ENCODE measurements at regions not wholly inside any gene's neighbourhood (a gene's known extent, or its start where the extent isn't known, plus 50 kb on each side); places are given as distances from the start of the nearest gene placed in this dataset.

- Histone ChIP-seq H2AK5ac (ENCODE audit: low read depth, low read length) (no peak overlapping the region), H4K8ac (ENCODE audit: low read depth, low read length) (no peak overlapping the region), H3K4me3 (ENCODE audit: low read length in 2 of 2) (no peak overlapping the region), H2BK5ac (ENCODE audit: low read length) (no peak overlapping the region), H2BK120ac (ENCODE audit: low read depth, low read length) (no peak overlapping the region), H2AFZ (ENCODE audit: low read length) (no peak overlapping the region), H3K9me3 (replicated peaks in 1 of 2; ENCODE audit: control insufficient read depth in 2 of 2, insufficient read depth in 1 of 2, low read depth in 1 of 2, low read length in 2 of 2) (no peaks in the 10 kb centered on the region), H3K27me3 (ENCODE audit: control insufficient read depth in 3 of 3, insufficient read depth in 3 of 3, low read depth in 1 of 3, low read length in 3 of 3) (no peaks in the 10 kb centered on the region), H3K9ac (ENCODE audit: low read depth, low read length, poor library complexity) (no peak overlapping the region), H3K4me2 (ENCODE audit: insufficient read depth, low read length, poor library complexity, severe bottlenecking) (no peak overlapping the region), H3K27ac (replicated peaks; ENCODE audit: low read length) (no peak overlapping the region), H3K4ac (ENCODE audit: low read length) (no peak overlapping the region), H3K18ac (ENCODE audit: low read length) (no peak overlapping the region), H2BK12ac (ENCODE audit: low read length) (no peak overlapping the region), H3K23ac (ENCODE audit: low read depth, low read length, poor library complexity) (no peak overlapping the region), H4K91ac (ENCODE audit: low read depth, low read length, poor library complexity) (no peak overlapping the region), H3K79me1 (ENCODE audit: low read depth, low read length) (no peaks in the 10 kb centered on the region), H2BK15ac (ENCODE audit: low read length) (no peak overlapping the region), H3K14ac (ENCODE audit: low read length) (no peak overlapping the region), H3K36me3 (replicated peaks in 1 of 2; ENCODE audit: control insufficient read depth in 2 of 2, insufficient read depth in 2 of 2, low read length in 2 of 2) (no peaks in the 10 kb centered on the region), H3K4me1 (ENCODE audit: control insufficient read depth in 2 of 2, insufficient read depth in 1 of 2, low read depth in 1 of 2, low read length in 2 of 2) (no peaks in the 10 kb centered on the region)
- no peak for DNase-seq (ENCODE audit: low spot score)
- no CpG with 5 or more reads among the region's 1 CpG for WGBS, 2 donors (ENCODE audit: extremely low coverage in 2 of 2, insufficient read length in 2 of 2, insufficient replicate concordance in 1 of 2)
Measured at GRCh38 chr18:40355726-40356125, 1599.3 kb upstream of the PIK3C3 start.

GRCh38 chr18:40348196-40348595, 1606.8 kb upstream of the PIK3C3 start:
- Histone ChIP-seq H3K9ac (ENCODE audit: low read depth, low read length, poor library complexity) (no peak overlapping the region), H3K4me2 (ENCODE audit: insufficient read depth, low read length, poor library complexity, severe bottlenecking) (no peak overlapping the region), H3K27me3 (ENCODE audit: control insufficient read depth in 3 of 3, insufficient read depth in 3 of 3, low read depth in 1 of 3, low read length in 3 of 3) (no peaks in the 10 kb centered on the region), H3K9me3 (replicated peaks in 1 of 2; ENCODE audit: control insufficient read depth in 2 of 2, insufficient read depth in 1 of 2, low read depth in 1 of 2, low read length in 2 of 2) (no peaks in the 10 kb centered on the region), H2BK15ac (ENCODE audit: low read length) (no peak overlapping the region), H4K8ac (ENCODE audit: low read depth, low read length) (no peak overlapping the region), H2BK12ac (ENCODE audit: low read length) (no peak overlapping the region), H3K14ac (ENCODE audit: low read length) (no peak overlapping the region), H3K79me1 (ENCODE audit: low read depth, low read length) (no peaks in the 10 kb centered on the region), H2BK120ac (ENCODE audit: low read depth, low read length) (no peak overlapping the region), H3K18ac (ENCODE audit: low read length) (no peak overlapping the region), H3K36me3 (replicated peaks in 1 of 2; ENCODE audit: control insufficient read depth in 2 of 2, insufficient read depth in 2 of 2, low read length in 2 of 2) (no peaks in the 10 kb centered on the region), H2BK5ac (ENCODE audit: low read length) (no peak overlapping the region), H2AFZ (ENCODE audit: low read length) (no peak overlapping the region), H3K4me1 (ENCODE audit: control insufficient read depth in 2 of 2, insufficient read depth in 1 of 2, low read depth in 1 of 2, low read length in 2 of 2) (no peaks in the 10 kb centered on the region), H3K23ac (ENCODE audit: low read depth, low read length, poor library complexity) (no peak overlapping the region), H3K4ac (ENCODE audit: low read length) (no peak overlapping the region), H3K4me3 (ENCODE audit: low read length in 2 of 2) (no peak overlapping the region), H2AK5ac (ENCODE audit: low read depth, low read length) (no peak overlapping the region), H3K27ac (replicated peaks; ENCODE audit: low read length) (no peak overlapping the region), H4K91ac (ENCODE audit: low read depth, low read length, poor library complexity) (no peak overlapping the region)
- no CpG with 5 or more reads among the region's 1 CpG for WGBS, 2 donors (ENCODE audit: extremely low coverage in 2 of 2, insufficient read length in 2 of 2, insufficient replicate concordance in 1 of 2)
- DNase-seq (ENCODE audit: low spot score): no peak

- H3K27me3 ChIP-seq (ENCODE audit: control insufficient read depth in 3 of 3, insufficient read depth in 3 of 3, low read depth in 1 of 3, low read length in 3 of 3): no peaks in the 10 kb centered on the region
- no peak overlapping the region for H2BK15ac ChIP-seq (ENCODE audit: low read length)
- H3K4me2 ChIP-seq (ENCODE audit: insufficient read depth, low read length, poor library complexity, severe bottlenecking): no peak overlapping the region
- H2BK12ac ChIP-seq (ENCODE audit: low read length): no peak overlapping the region
- no peaks in the 10 kb centered on the region for H3K36me3 ChIP-seq (replicated peaks in 1 of 2; ENCODE audit: control insufficient read depth in 2 of 2, insufficient read depth in 2 of 2, low read length in 2 of 2)
- no peak overlapping the region for H3K23ac ChIP-seq (ENCODE audit: low read depth, low read length, poor library complexity)
- H3K4me3 ChIP-seq (ENCODE audit: low read length in 2 of 2): no peak overlapping the region
- no CpG with 5 or more reads among the region's 5 CpGs for WGBS, 2 donors (ENCODE audit: extremely low coverage in 2 of 2, insufficient read length in 2 of 2, insufficient replicate concordance in 1 of 2)
- no peak overlapping the region for H3K27ac ChIP-seq (replicated peaks; ENCODE audit: low read length)
- no peaks in the 10 kb centered on the region for H3K79me1 ChIP-seq (ENCODE audit: low read depth, low read length)
- no peak overlapping the region for H2BK120ac ChIP-seq (ENCODE audit: low read depth, low read length)
- no peak overlapping the region for H2AFZ ChIP-seq (ENCODE audit: low read length)
- H3K9ac ChIP-seq (ENCODE audit: low read depth, low read length, poor library complexity): no peak overlapping the region
- H4K8ac ChIP-seq (ENCODE audit: low read depth, low read length): no peak overlapping the region
- H3K9me3 ChIP-seq (replicated peaks in 1 of 2; ENCODE audit: control insufficient read depth in 2 of 2, insufficient read depth in 1 of 2, low read depth in 1 of 2, low read length in 2 of 2): no peaks in the 10 kb centered on the region
- no peak overlapping the region for H3K14ac ChIP-seq (ENCODE audit: low read length)
- no peak overlapping the region for H3K18ac ChIP-seq (ENCODE audit: low read length)
- H3K4ac ChIP-seq (ENCODE audit: low read length): no peak overlapping the region
- no peak overlapping the region for H2BK5ac ChIP-seq (ENCODE audit: low read length)
- no peak overlapping the region for H2AK5ac ChIP-seq (ENCODE audit: low read depth, low read length)
- H3K4me1 ChIP-seq (ENCODE audit: control insufficient read depth in 2 of 2, insufficient read depth in 1 of 2, low read depth in 1 of 2, low read length in 2 of 2): no peaks in the 10 kb centered on the region
- no peak for DNase-seq (ENCODE audit: low spot score)
- H4K91ac ChIP-seq (ENCODE audit: low read depth, low read length, poor library complexity): no peak overlapping the region
Measured at GRCh38 chr18:40347261-40347660, 1607.8 kb upstream of the PIK3C3 start.

GRCh38 chr18:40346146-40346545, 1608.9 kb upstream of the PIK3C3 start:
- no peak overlapping the region for H2BK5ac ChIP-seq (ENCODE audit: low read length)
- H3K9me3 ChIP-seq (replicated peaks in 1 of 2; ENCODE audit: control insufficient read depth in 2 of 2, insufficient read depth in 1 of 2, low read depth in 1 of 2, low read length in 2 of 2): no peaks in the 10 kb centered on the region
- no peak overlapping the region for H4K8ac ChIP-seq (ENCODE audit: low read depth, low read length)
- H3K18ac ChIP-seq (ENCODE audit: low read length): no peak overlapping the region
- H3K79me1 ChIP-seq (ENCODE audit: low read depth, low read length): no peaks in the 10 kb centered on the region
- H3K14ac ChIP-seq (ENCODE audit: low read length): no peak overlapping the region
- no peak overlapping the region for H3K23ac ChIP-seq (ENCODE audit: low read depth, low read length, poor library complexity)
- no peaks in the 10 kb centered on the region for H3K27me3 ChIP-seq (ENCODE audit: control insufficient read depth in 3 of 3, insufficient read depth in 3 of 3, low read depth in 1 of 3, low read length in 3 of 3)
- H3K9ac ChIP-seq (ENCODE audit: low read depth, low read length, poor library complexity): no peak overlapping the region
- H3K36me3 ChIP-seq (replicated peaks in 1 of 2; ENCODE audit: control insufficient read depth in 2 of 2, insufficient read depth in 2 of 2, low read length in 2 of 2): no peaks in the 10 kb centered on the region
- no peak overlapping the region for H2BK12ac ChIP-seq (ENCODE audit: low read length)
- no peak overlapping the region for H2AK5ac ChIP-seq (ENCODE audit: low read depth, low read length)
- H2BK120ac ChIP-seq (ENCODE audit: low read depth, low read length): no peak overlapping the region
- no peak overlapping the region for H2AFZ ChIP-seq (ENCODE audit: low read length)
- H3K27ac ChIP-seq (replicated peaks; ENCODE audit: low read length): no peak overlapping the region
- H3K4me3 ChIP-seq (ENCODE audit: low read length in 2 of 2): no peak overlapping the region
- H3K4me1 ChIP-seq (ENCODE audit: control insufficient read depth in 2 of 2, insufficient read depth in 1 of 2, low read depth in 1 of 2, low read length in 2 of 2): no peaks in the 10 kb centered on the region
- H3K4me2 ChIP-seq (ENCODE audit: insufficient read depth, low read length, poor library complexity, severe bottlenecking): no peak overlapping the region
- H2BK15ac ChIP-seq (ENCODE audit: low read length): no peak overlapping the region
- H4K91ac ChIP-seq (ENCODE audit: low read depth, low read length, poor library complexity): no peak overlapping the region
- no peak for DNase-seq (ENCODE audit: low spot score)
- no peak overlapping the region for H3K4ac ChIP-seq (ENCODE audit: low read length)

All from neuronal stem cell (in vitro differentiated cells).